ENCODE measurements at regions not wholly inside any gene's neighbourhood (a gene's known extent, or its start where the extent isn't known, plus 50 kb on each side); places are given as distances from the start of the nearest gene placed in this dataset.
"Not testable (repeated sequence)": the region's sequence is repeated elsewhere in the genome, so short reads cannot be mapped to it uniquely, and the experiment has no call there.

- TF ChIP-seq, protein P1, sequence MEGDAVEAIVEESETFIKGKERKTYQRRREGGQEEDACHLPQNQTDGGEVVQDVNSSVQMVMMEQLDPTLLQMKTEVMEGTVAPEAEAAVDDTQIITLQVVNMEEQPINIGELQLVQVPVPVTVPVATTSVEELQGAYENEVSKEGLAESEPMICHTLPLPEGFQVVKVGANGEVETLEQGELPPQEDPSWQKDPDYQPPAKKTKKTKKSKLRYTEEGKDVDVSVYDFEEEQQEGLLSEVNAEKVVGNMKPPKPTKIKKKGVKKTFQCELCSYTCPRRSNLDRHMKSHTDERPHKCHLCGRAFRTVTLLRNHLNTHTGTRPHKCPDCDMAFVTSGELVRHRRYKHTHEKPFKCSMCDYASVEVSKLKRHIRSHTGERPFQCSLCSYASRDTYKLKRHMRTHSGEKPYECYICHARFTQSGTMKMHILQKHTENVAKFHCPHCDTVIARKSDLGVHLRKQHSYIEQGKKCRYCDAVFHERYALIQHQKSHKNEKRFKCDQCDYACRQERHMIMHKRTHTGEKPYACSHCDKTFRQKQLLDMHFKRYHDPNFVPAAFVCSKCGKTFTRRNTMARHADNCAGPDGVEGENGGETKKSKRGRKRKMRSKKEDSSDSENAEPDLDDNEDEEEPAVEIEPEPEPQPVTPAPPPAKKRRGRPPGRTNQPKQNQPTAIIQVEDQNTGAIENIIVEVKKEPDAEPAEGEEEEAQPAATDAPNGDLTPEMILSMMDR (IDR thresholded peaks at IDR 0.05; ENCODE audit: extremely low read depth, missing control alignments) = no peak
- DNase-seq (ENCODE audit: low spot score) = no peak
These were observed 679.5 kb downstream of the MAFB start for GRCh38 chr20:40009542-40009941.

DNA sequence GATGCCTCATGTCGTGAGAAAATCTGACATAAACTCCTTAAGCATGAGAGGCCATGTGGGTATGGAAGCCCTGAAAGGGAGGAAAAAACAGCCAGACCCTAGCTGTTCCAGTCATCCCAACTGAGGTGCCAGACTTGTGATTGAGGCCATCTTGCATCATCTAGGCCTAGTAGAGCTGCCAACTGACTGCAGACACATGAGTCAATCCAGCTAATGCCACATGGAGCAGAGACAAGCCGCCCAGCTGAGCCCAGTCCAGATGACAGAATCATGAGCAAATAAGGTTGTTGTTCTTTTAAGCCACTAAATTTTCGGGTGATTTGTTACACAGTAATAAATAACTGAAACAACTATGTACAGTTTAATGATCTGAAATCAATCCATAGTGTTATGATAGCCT, 680.9 kb downstream of the MAFB start:
- DNase-seq (ENCODE audit: low spot score) = no peak
- TF ChIP-seq, protein P1 (IDR thresholded peaks at IDR 0.05; ENCODE audit: extremely low read depth, missing control alignments) = no peak

DNA sequence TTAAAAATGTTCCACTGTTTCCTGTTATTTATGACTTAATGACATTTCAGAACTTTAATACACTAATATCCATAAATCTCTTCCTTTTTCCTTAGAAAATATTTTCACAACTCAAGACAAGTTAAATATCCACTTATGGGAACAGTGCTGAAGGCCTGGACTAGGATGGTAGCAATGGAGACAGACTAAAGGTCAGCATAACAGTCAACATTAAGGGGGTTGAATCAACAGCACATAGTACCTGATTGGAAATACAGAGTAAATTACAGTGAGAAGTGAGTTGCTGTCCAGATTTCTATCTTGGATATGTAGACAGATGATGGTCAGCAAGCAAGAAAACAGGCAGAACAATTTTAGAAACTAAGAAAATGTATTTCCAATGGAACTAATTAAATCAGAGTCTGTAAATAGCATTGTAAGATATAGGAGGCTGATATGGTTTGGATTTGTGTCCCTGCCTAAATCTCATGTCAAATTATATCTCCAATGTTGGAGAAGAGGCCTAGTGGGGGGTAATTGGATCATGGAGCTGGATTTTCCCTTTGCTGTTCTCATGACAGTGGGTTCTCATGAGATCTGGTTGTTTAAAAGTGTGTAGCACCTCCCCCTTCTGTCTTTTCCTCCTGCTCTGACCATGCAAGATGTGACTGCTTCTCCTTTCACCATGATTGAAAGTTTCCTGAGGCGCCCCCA, 682.7 kb downstream of the MAFB start:
- no peak for DNase-seq (ENCODE audit: low spot score)
- TF ChIP-seq, protein P1 (IDR thresholded peaks at IDR 0.05; ENCODE audit: extremely low read depth, missing control alignments) = no peak

DNA sequence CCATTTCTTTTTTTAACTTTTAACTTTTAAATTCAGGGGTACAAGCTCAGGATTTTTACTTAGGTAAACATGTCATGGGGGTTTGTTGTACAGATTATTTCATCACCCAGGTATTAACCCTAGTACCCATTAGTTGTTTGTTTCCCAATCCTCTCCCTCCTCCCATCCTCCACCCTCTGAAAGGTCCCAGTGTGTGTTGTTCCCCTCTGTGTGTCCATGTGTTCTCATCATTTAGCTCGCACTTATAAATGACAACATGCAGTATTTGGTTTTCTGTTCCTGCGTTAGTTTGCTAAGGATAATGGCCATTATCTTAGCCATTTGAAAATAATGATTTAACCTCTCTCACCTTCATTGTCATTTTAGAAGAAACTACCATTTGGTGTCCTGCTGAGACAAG, 684.9 kb downstream of the MAFB start:
- DNase-seq (ENCODE audit: low spot score) = not testable (repeated sequence)

DNA sequence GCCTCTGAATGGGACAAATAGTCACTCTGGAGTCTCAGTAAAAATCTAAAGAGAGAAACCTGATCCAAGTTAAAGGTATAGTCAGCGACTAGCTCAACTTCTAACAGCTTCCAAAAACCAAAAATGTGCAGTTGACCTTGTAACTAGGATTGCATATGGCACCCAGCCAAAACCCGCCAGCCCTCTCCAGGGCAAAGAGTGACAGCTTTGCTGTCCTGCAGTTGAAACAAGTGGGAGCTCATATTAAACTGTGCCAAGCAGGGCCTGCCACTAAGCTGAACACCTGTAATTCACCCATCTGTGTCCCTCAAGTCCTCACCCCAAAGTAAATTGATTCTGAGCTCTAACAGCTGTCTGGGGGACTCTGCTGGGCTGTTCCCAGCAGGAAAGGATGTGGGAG, 695.3 kb downstream of the MAFB start:
- DNase-seq (ENCODE audit: low spot score) = no peak
- TF ChIP-seq, protein P1 (IDR thresholded peaks at IDR 0.05; ENCODE audit: extremely low read depth, missing control alignments) = no peak

GRCh38 chr20:39990692-39991091, 698.3 kb downstream of the MAFB start:
- DNase-seq (ENCODE audit: low spot score) = no peak
- TF ChIP-seq, protein P1 (IDR thresholded peaks at IDR 0.05; ENCODE audit: extremely low read depth, missing control alignments) = no peak

GRCh38 chr20:39988991-39989390, 700.0 kb downstream of the MAFB start:
- TF ChIP-seq, protein P1 (IDR thresholded peaks at IDR 0.05; ENCODE audit: extremely low read depth, missing control alignments) = no peak
- DNase-seq (ENCODE audit: low spot score) = no peak
